BLaER1 treated with 17β-estradiol and CSF1 and Interleukin-3, amounts not matched to agents 10 nM and 100 nM (cell line): ENCODE measurements at regions not wholly inside any gene's neighbourhood (a gene's known extent, or its start where the extent isn't known, plus 50 kb on each side); places are given as distances from the start of the nearest gene placed in this dataset.
"Not testable (repeated sequence)": the region's sequence is repeated elsewhere in the genome, so short reads cannot be mapped to it uniquely, and the experiment has no call there.

Source experiments
- H3K27ac ChIP-seq, 11 experiments: shearing (Covaris generic); formaldehyde crosslinking; 2 replicates each; pipeline ENCODE4 v1.8.1; 2022
- H3K27me3 ChIP-seq, 11 experiments: shearing (Covaris generic); formaldehyde crosslinking; 2 replicates each; pipeline ENCODE4 v1.8.1; 2022
- H3K36me3 ChIP-seq, 11 experiments: shearing (Covaris generic); formaldehyde crosslinking; 2 replicates each; pipeline ENCODE4 v1.8.1; 2022
- H3K4me1 ChIP-seq, 10 experiments: shearing (Covaris generic); formaldehyde crosslinking; 2 replicates each; pipeline ENCODE4 v1.8.1; 2022
- H3K4me2 ChIP-seq, 11 experiments: shearing (Covaris generic); formaldehyde crosslinking; 2 replicates each; pipeline ENCODE4 v1.8.1; 2022
- H3K4me3 ChIP-seq, 10 experiments: shearing (Covaris generic); formaldehyde crosslinking; 2 replicates each; pipeline ENCODE4 v1.8.1; 2022
- H3K9ac ChIP-seq, 11 experiments: shearing (Covaris generic); formaldehyde crosslinking; 2 replicates each; pipeline ENCODE4 v1.8.1; 2022
- H3K9me3 ChIP-seq, 11 experiments: shearing (Covaris generic); formaldehyde crosslinking; replicated peaks in 1 of 11; 2 replicates each; pipeline ENCODE4 v1.8.1; 2022
- H4K20me1 ChIP-seq, 11 experiments: shearing (Covaris generic); formaldehyde crosslinking; 2 replicates each; pipeline ENCODE4 v1.8.1; 2022
- Cebpa-rat ChIP-seq, 11 experiments: shearing (Covaris generic); IDR thresholded peaks; 2 replicates each; pipeline ENCODE4 v1.8.1; 2022

DNA sequence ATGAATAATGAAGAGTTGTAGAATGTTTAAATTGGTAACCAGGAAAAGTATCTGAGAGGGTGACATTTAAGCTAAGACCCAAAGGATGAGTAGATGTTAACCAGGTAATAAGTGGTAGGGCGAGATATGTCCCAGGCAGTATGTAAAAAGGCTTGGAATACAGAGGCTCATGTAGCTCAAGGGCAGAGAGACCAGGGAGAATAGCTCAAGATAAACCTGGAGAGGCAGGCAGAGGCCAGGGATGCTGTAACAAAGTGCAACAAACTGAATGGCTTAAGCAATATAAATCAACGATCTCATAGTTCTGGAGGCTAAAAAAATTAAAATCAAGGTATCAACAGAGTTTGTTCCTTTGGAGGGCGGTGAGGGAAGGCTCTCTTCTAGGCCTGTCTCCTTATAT lies 660.8 kb downstream of the KLHL13 start:
- H3K36me3 ChIP-seq = no peaks in the 10 kb centered on the region
- no peaks in the 10 kb centered on the region for H3K27me3 ChIP-seq
- H3K4me2 ChIP-seq = no peak overlapping the region
- H3K27ac ChIP-seq = no peak overlapping the region
- H3K4me1 ChIP-seq = no peaks in the 10 kb centered on the region
- no peaks in the 10 kb centered on the region for H3K9me3 ChIP-seq
- H4K20me1 ChIP-seq = no peaks in the 10 kb centered on the region
- no peak overlapping the region for H3K9ac ChIP-seq
- no peak overlapping the region for H3K4me3 ChIP-seq
- TF ChIP-seq Cebpa-rat (IDR thresholded peaks at IDR 0.05) = no peak

DNA sequence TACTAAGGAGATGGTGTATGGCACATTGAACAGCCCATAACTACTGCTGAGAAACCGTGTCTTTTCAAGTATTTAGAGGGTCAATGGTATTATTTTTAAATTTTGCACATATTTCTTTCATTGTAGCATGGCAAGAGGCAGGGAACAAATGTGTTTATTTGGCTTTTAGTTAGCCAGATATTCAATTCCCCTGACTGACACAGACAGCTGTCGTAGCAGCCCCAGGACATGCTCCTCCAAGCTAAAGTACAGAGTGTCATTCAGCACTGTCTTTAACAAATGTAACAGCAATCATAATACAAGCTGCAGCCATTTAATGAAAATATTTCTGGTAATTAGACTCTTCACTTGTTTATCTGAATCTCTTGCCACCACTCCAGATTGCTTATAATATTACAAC lies 687.1 kb downstream of the KLHL13 start:
- no peak for TF ChIP-seq Cebpa-rat (IDR thresholded peaks at IDR 0.05)
- Histone ChIP-seq H3K27ac (no peak overlapping the region), H3K27me3 (no peaks in the 10 kb centered on the region), H3K4me1 (no peaks in the 10 kb centered on the region), H3K36me3 (no peaks in the 10 kb centered on the region), H3K9me3 (peaks cover 0 to 8% (median 0%) of the 10 kb centered on the region in 11 experiments; a peak in 4 of 22 replicates), H3K9ac (no peak overlapping the region), H3K4me3 (no peak overlapping the region), H4K20me1 (no peaks in the 10 kb centered on the region), H3K4me2 (no peak overlapping the region)

DNA sequence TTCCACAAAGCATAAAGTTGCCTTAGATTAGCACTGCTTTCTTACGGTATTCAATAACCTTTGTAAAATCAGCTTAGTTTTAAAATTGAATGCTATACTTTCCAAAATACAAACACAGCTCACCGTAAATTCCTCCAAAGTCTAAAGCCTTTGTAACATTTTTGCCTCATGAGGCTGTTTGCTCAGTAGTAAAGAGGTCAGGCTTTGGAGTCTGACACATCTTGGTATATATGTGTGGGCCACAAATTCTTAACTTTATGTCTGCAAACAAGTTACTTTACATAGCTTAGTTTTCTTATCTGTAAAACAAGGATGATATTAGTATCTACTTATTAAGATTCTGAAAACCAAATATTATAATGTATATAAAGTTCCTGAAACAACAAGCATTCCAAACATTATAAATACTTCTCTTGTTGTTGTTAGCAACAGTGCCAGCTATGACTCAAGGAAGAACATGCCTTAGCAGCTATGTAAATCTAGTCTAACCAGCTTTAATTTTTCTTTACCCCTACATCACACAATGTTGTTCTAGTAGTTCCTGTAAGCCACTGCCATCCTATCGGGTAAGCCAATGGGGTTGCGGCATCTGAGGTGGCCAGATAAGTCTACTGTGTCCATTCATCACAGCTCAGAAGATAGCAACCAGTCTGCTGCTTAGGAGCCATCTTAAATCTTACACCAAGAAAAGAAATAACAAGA lies 709.0 kb downstream of the KLHL13 start:
- no peak overlapping the region for H3K4me3 ChIP-seq
- no peaks in the 10 kb centered on the region for H3K27me3 ChIP-seq
- H4K20me1 ChIP-seq = no peaks in the 10 kb centered on the region
- no peak overlapping the region for H3K4me2 ChIP-seq
- H3K9ac ChIP-seq = no peak overlapping the region
- no peaks in the 10 kb centered on the region for H3K4me1 ChIP-seq
- TF ChIP-seq Cebpa-rat (IDR thresholded peaks at IDR 0.05) = no peak
- H3K9me3 ChIP-seq = peaks cover 0 to 10% (median 0%) of the 10 kb centered on the region in 11 experiments; a peak in 3 of 22 replicates
- no peak overlapping the region for H3K27ac ChIP-seq
- no peaks in the 10 kb centered on the region for H3K36me3 ChIP-seq

GRCh38 chrX:117400839-117401238 lies 715.8 kb downstream of the KLHL13 start:
- TF ChIP-seq Cebpa-rat (IDR thresholded peaks at IDR 0.05) = no peak
- Histone ChIP-seq H3K9ac (no peak overlapping the region), H3K36me3 (no peaks in the 10 kb centered on the region), H3K4me1 (no peaks in the 10 kb centered on the region), H3K4me2 (no peak overlapping the region), H3K27me3 (no peaks in the 10 kb centered on the region), H3K9me3 (peaks cover 0 to 17% (median 7%) of the 10 kb centered on the region in 11 experiments; a peak in 9 of 22 replicates), H3K4me3 (no peak overlapping the region), H3K27ac (no peak overlapping the region), H4K20me1 (no peaks in the 10 kb centered on the region)

DNA sequence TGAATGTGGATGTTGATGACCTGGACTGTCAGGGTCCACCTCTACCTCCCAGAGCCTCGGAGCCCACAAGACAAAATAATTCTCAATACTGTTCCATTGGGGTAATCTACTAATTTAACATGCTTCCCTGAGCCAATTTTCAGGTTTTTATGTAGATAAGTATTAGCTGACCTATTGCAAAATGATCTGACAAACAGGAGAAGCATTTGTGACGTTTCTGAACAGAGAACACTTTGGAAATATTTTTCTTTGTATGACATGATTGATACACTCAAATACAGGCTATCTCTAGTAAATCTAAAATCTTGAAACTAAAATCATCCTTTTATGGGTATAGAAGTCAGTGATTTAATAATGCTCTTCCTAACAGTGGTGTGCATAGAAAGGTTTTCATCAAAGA lies 716.6 kb downstream of the KLHL13 start:
- no peaks in the 10 kb centered on the region for H3K4me1 ChIP-seq
- H4K20me1 ChIP-seq = no peaks in the 10 kb centered on the region
- H3K9ac ChIP-seq = no peak overlapping the region
- H3K4me2 ChIP-seq = no peak overlapping the region
- H3K27ac ChIP-seq = no peak overlapping the region
- H3K9me3 ChIP-seq = peaks cover 0 to 17% (median 7%) of the 10 kb centered on the region in 11 experiments; a peak in 9 of 22 replicates
- no peak for TF ChIP-seq Cebpa-rat (IDR thresholded peaks at IDR 0.05)
- no peaks in the 10 kb centered on the region for H3K36me3 ChIP-seq
- no peaks in the 10 kb centered on the region for H3K27me3 ChIP-seq
- H3K4me3 ChIP-seq = no peak overlapping the region

- Histone ChIP-seq H4K20me1 (no peaks in the 10 kb centered on the region), H3K27me3 (no peaks in the 10 kb centered on the region), H3K9ac (no peak overlapping the region), H3K4me3 (no peak overlapping the region), H3K36me3 (no peaks in the 10 kb centered on the region), H3K4me1 (no peaks in the 10 kb centered on the region), H3K4me2 (no peak overlapping the region), H3K27ac (no peak overlapping the region), H3K9me3 (peaks cover 0 to 18% (median 7%) of the 10 kb centered on the region in 11 experiments; a peak in 10 of 22 replicates)
- no peak for TF ChIP-seq Cebpa-rat (IDR thresholded peaks at IDR 0.05)
Observed at GRCh38 chrX:117397844-117398243, 718.8 kb downstream of the KLHL13 start.

GRCh38 chrX:117394506-117395070 lies 722.0 kb downstream of the KLHL13 start:
- not testable (repeated sequence) for H3K27ac ChIP-seq, H4K20me1 ChIP-seq, H3K9ac ChIP-seq, H3K4me3 ChIP-seq, H3K27me3 ChIP-seq, H3K4me2 ChIP-seq, H3K36me3 ChIP-seq, H3K4me1 ChIP-seq
- peaks cover 0 to 18% (median 9%) of the 10 kb centered on the region in 11 experiments; a peak in 10 of 22 replicates for H3K9me3 ChIP-seq

DNA sequence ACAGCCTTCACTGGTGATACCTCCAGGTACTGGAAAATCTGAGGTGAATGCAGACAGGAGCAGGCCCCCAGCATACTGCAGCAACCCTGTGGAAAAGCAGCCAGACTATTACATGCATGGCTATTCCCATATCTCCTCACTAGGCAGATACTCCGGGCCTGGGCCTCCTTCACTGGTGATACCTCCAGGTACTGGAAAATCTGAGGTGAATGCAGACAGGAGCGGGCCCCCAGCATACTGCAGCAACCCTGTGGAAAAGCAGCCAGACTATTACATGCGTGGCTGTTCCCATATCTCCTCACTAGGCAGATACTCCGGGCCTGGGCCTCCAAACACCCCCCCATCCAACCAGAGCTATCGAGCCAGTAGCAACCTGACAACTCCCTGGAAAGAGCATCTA lies 724.2 kb downstream of the KLHL13 start:
- not testable (repeated sequence) for H4K20me1 ChIP-seq, H3K9ac ChIP-seq, H3K27me3 ChIP-seq, H3K4me2 ChIP-seq, H3K4me1 ChIP-seq, H3K27ac ChIP-seq, H3K4me3 ChIP-seq, H3K36me3 ChIP-seq
- H3K9me3 ChIP-seq = peaks cover 0 to 11% (median 0%) of the 10 kb centered on the region in 11 experiments; a peak in 4 of 22 replicates

DNA sequence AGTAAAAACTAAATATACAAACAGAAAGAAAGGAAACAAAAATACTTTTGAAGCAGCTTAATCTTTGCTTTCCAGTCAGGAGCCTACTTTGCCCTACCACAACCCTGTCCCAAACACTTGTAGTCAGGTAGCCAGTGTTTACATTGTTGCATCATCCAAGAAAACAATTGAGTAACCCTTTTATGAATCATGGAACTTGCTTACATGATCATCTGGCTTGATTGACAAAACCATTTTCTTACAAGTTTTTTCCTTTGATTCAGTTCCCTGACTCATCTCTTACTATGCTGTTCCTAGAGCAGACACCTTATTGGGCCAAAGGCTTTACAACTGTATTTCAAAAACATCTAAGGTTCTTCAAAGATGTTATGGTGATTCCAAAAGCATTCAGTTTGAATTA lies 740.1 kb downstream of the KLHL13 start:
- Histone ChIP-seq H3K4me1 (no peaks in the 10 kb centered on the region), H3K36me3 (no peaks in the 10 kb centered on the region), H3K9me3 (no peaks in the 10 kb centered on the region), H3K4me2 (no peak overlapping the region), H3K27ac (no peak overlapping the region), H3K9ac (no peak overlapping the region), H3K27me3 (no peaks in the 10 kb centered on the region), H3K4me3 (no peak overlapping the region), H4K20me1 (no peaks in the 10 kb centered on the region)
- no peak for TF ChIP-seq Cebpa-rat (IDR thresholded peaks at IDR 0.05)

GRCh38 chrX:117335209-117335608 lies 781.4 kb downstream of the KLHL13 start:
- Histone ChIP-seq H3K27me3 (no peaks in the 10 kb centered on the region), H3K27ac (no peak overlapping the region), H3K9ac (no peak overlapping the region), H3K9me3 (peaks cover 0 to 2% (median 0%) of the 10 kb centered on the region in 11 experiments; a peak in 3 of 22 replicates), H3K36me3 (no peaks in the 10 kb centered on the region), H4K20me1 (no peaks in the 10 kb centered on the region), H3K4me3 (no peak overlapping the region), H3K4me1 (no peaks in the 10 kb centered on the region), H3K4me2 (no peak overlapping the region)
- TF ChIP-seq Cebpa-rat (IDR thresholded peaks at IDR 0.05) = no peak
